Small intestine (tissue), 7 donors: ENCODE measurements at regions not wholly inside any gene's neighbourhood (a gene's known extent, or its start where the extent isn't known, plus 50 kb on each side); places are given as distances from the start of the nearest gene placed in this dataset.

Experiments
- DNase-seq, 2 donors: peaks; one replicate each; pipeline versions ENCODE4 v3.0.0 to v3.0.0-alpha.2; 2013
- FAIRE-seq: peaks from 2 replicates; lab custom pipeline; 2012; peaks lifted over from hg19 to GRCh38; lab: Jason Lieb, UNC
- H3K27ac ChIP-seq, 3 donors: one replicate each; pipeline ENCODE4 v1.5.1; 2013; ENCODE audit warnings: low read length in 2 of 3, mild to moderate bottlenecking in 2 of 3, control low read depth in 1 of 3, inconsistent platforms in 1 of 3, low read depth in 1 of 3, moderate library complexity in 1 of 3
- H3K27me3 ChIP-seq, 3 donors: one replicate each; pipeline ENCODE4 v1.6.1; 2013; ENCODE audit warnings: low read length in 3 of 3, inconsistent platforms in 1 of 3; ENCODE audit not compliant: control insufficient read depth in 3 of 3, insufficient read depth in 3 of 3
- H3K36me3 ChIP-seq, 3 donors: one replicate each; pipeline ENCODE4 v1.6.1; 2013; ENCODE audit warnings: low read length in 3 of 3, inconsistent platforms in 1 of 3, low read depth in 1 of 3, mild to moderate bottlenecking in 1 of 3, moderate library complexity in 1 of 3; ENCODE audit not compliant: control insufficient read depth in 3 of 3, insufficient read depth in 2 of 3
- H3K4me1 ChIP-seq, 3 donors: one replicate each; pipeline ENCODE4 v1.6.1; 2013; ENCODE audit warnings: low read length in 2 of 3, inconsistent platforms in 1 of 3, low read depth in 1 of 3, mild to moderate bottlenecking in 1 of 3, moderate library complexity in 1 of 3; ENCODE audit not compliant: control insufficient read depth in 3 of 3, insufficient read depth in 2 of 3
- H3K4me3 ChIP-seq, 3 donors: one replicate each; pipeline ENCODE4 v1.5.1; 2013; ENCODE audit warnings: low read length in 3 of 3, control low read depth in 1 of 3, inconsistent platforms in 1 of 3, low read depth in 1 of 3, mild to moderate bottlenecking in 1 of 3, moderate library complexity in 1 of 3
- H3K9me3 ChIP-seq, 2 donors: one replicate each; pipeline ENCODE4 v1.6.1; 2013; ENCODE audit warnings: low read depth in 1 of 2, low read length in 1 of 2; ENCODE audit not compliant: control insufficient read depth in 2 of 2, insufficient read depth in 1 of 2
- WGBS, 3 donors: extraction: QIAGEN DNeasy Blood & Tissue Kit; methylation state at CpG; one replicate each; pipeline ENCODE4 v1.1.7; 2013; 5-methylcytosine and 5-hydroxymethylcytosine counted together
- donor health status: healthy with polysubstance abuse.
- donor health status: control.
- donor health status: control.
- donor health status: Bipolar disorder and iron deficiency.
- donor health status: healthy.

DNA sequence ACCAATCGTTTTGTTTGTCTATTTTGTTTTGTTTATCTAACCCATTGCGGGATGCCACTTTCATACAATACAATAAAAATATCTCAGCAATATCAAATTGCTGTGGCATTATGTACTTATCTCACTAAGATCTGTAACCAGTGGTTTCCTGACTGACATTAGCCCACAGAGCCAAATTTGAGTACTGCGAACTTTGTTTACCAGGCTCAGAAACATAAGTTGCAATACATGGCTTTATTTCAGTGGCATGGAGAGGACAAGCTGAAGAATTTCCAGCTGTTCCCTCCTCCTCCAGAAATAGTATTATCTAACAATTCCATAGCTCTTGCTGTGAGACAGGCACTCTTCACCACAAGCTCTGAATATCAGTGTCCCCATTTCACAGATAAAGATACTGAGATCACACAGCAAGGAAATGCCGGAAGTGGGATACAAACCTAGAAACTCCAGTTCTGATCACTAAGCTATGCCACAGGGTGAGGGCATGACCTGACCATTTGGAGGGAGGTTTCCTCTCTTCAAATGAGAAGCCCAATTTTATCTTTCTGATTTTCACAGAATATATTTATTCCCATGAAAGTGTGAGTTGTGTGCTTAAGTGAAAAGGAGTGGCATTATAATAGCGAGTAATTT is 469.9 kb upstream of the CBLB start:
- Histone ChIP-seq H3K36me3 (no peaks in the 10 kb centered on the region), H3K27me3 (no peaks in the 10 kb centered on the region), H3K27ac (no peak overlapping the region), H3K4me1 (no peaks in the 10 kb centered on the region), H3K9me3 (no peaks in the 10 kb centered on the region), H3K4me3 (no peak overlapping the region)
- FAIRE-seq = no peak
- peak in 1 of 2 donors; percentile 24 for DNase-seq
- 65 to 86% (median 76%) methylated on average over 5 of the region's 5 CpGs for WGBS, 3 donors

DNA sequence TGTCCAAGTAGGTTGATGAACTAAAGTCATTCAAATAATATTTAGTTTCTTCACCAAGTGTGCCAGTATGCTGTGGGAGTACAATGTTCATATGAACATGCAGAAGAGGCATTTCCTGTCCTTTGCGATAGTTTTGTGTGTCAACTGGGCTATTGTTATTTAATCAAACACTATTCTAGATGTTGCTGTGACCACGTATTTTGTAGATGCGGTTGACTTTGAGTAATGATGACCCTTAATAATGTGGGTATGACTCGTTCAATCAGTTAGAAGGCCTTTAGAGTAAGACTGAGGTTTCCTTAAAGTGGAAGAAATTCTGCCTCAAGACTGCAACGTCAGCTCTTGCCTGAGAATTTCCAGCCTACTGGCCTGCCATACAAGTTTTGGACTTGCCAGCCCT is 470.7 kb upstream of the CBLB start:
- no peaks in the 10 kb centered on the region for H3K36me3 ChIP-seq
- no peak overlapping the region for H3K27ac ChIP-seq
- no peak for DNase-seq
- H3K4me3 ChIP-seq = no peak overlapping the region
- H3K4me1 ChIP-seq = no peaks in the 10 kb centered on the region
- no peaks in the 10 kb centered on the region for H3K9me3 ChIP-seq
- no peaks in the 10 kb centered on the region for H3K27me3 ChIP-seq
- 73 to 83% (median 78%) methylated on average over 5 of the region's 5 CpGs for WGBS, 3 donors
- no peak for FAIRE-seq

- no peaks in the 10 kb centered on the region for H3K4me1 ChIP-seq
- WGBS, 3 donors = 60 to 90% (median 74%) methylated on average over 6 of the region's 6 CpGs
- H3K27me3 ChIP-seq = no peaks in the 10 kb centered on the region
- no peak for FAIRE-seq
- DNase-seq = no peak
- no peak overlapping the region for H3K4me3 ChIP-seq
- no peak overlapping the region for H3K27ac ChIP-seq
- no peaks in the 10 kb centered on the region for H3K9me3 ChIP-seq
- H3K36me3 ChIP-seq = no peaks in the 10 kb centered on the region
These were observed 472.3 kb upstream of the CBLB start for GRCh38 chr3:106341087-106341486.

DNA sequence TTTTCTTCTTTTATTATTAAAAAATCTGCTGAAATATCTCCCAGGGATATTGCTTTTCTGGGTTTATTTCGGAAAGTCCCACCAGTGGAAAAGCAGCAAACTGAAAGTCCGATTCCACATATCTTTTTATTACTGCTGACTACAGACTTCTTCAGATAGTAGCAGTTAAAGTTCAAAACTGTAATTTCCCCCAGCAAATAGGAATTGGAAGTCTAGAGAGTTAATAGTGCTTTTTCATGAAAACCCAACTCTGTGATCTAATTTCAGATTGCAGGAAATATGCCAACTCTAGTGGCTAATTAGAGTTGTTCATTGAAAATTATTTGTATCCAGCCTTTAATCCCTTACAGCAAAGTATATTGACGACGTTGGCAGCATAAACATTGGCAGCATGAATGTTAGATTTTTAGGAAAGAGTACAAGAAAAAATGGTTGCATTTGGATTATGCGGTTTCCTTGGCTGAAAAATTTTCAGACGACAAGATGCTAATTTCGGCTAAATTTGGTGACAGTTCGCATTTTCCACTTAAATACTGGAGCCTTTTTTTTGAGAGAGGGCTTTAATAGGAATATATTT is 472.9 kb upstream of the CBLB start:
- H3K9me3 ChIP-seq = no peaks in the 10 kb centered on the region
- no peak for FAIRE-seq
- no peaks in the 10 kb centered on the region for H3K27me3 ChIP-seq

DNA sequence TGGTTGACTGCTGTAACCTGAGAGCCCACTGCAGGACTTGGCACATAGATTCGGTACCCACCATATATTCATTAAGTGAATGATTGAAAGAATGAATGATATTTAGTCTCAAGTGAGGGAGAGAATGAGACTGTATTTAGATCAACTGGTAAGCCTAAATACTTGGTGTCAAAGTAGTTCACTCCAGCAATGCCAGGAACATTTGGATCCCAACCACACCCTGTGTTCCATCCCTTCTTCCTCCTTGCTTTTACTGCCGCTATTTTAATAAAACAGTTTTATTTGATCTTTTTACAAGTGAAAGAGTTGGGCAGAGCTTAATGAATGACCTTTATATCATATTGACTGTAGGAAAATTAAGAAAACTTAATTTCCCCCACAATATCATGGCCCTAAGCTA is 473.6 kb upstream of the CBLB start:
- WGBS, 3 donors = 56 to 87% (median 84%) methylated on average over 2 of the region's 2 CpGs
- no peak for FAIRE-seq

More for the DNA sequence above, 472.9 kb upstream of the CBLB start:
- DNase-seq = no peak
- Histone ChIP-seq H3K4me1 (no peaks in the 10 kb centered on the region), H3K27ac (no peak overlapping the region), H3K36me3 (no peaks in the 10 kb centered on the region), H3K4me3 (no peak overlapping the region)
- 80% methylated on average over 8 of the region's 8 CpGs for WGBS, 3 donors

DNA sequence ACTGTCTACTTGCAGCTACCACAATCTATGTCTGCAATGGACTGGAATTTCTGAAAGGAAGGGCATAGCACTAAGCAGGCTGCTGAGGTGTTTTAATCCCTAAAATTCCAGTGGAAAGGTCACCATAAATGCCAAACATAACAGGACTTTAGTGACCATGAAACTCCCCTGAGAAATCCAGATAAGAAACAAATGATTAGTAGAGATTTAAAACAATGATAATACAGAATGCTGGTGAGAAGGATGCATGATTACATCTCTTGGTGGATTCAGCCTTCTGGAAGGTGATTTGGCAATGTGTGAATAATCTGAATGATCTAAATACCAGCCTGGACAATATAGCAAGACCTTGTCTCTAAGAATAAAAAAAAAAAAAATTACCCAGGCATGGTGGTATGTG is 475.0 kb upstream of the CBLB start:
- no peak overlapping the region for H3K4me3 ChIP-seq
- H3K27ac ChIP-seq = no peak overlapping the region
- H3K36me3 ChIP-seq = no peaks in the 10 kb centered on the region
- no peaks in the 10 kb centered on the region for H3K9me3 ChIP-seq
- DNase-seq (no peak), FAIRE-seq (no peak)
- no peaks in the 10 kb centered on the region for H3K4me1 ChIP-seq
- H3K27me3 ChIP-seq = no peaks in the 10 kb centered on the region

More for the DNA sequence above, 473.6 kb upstream of the CBLB start:
- no peaks in the 10 kb centered on the region for H3K27me3 ChIP-seq
- no peak for DNase-seq
- H3K4me1 ChIP-seq = no peaks in the 10 kb centered on the region
- no peak overlapping the region for H3K27ac ChIP-seq
- no peaks in the 10 kb centered on the region for H3K36me3 ChIP-seq
- H3K9me3 ChIP-seq = no peaks in the 10 kb centered on the region
- H3K4me3 ChIP-seq = no peak overlapping the region

- Histone ChIP-seq H3K27ac (no peak overlapping the region), H3K9me3 (no peaks in the 10 kb centered on the region), H3K27me3 (no peaks in the 10 kb centered on the region), H3K36me3 (no peaks in the 10 kb centered on the region), H3K4me1 (peaks cover 0 to 4% (median 0%) of the 10 kb centered on the region in 3 donors), H3K4me3 (no peak overlapping the region)
- no peak for FAIRE-seq
- 82 to 86% (median 84%) methylated on average over 5 of the region's 5 CpGs for WGBS, 3 donors
- peak in 1 of 2 donors; percentile 17 for DNase-seq
These were observed 476.7 kb upstream of the CBLB start for GRCh38 chr3:106345353-106346027.

GRCh38 chr3:106347350-106347749 is 478.5 kb upstream of the CBLB start:
- FAIRE-seq (no peak), DNase-seq (no peak)
- Histone ChIP-seq H3K9me3 (no peaks in the 10 kb centered on the region), H3K27me3 (no peaks in the 10 kb centered on the region), H3K4me1 (peaks cover 0 to 4% (median 0%) of the 10 kb centered on the region in 3 donors), H3K36me3 (no peaks in the 10 kb centered on the region), H3K4me3 (no peak overlapping the region), H3K27ac (no peak overlapping the region)
